Stomach (tissue), 8 donors: ENCODE measurements at regions not wholly inside any gene's neighbourhood (a gene's known extent, or its start where the extent isn't known, plus 50 kb on each side); places are given as distances from the start of the nearest gene placed in this dataset.

ENCODE experiments used
- DNase-seq, 2 donors: peaks; one replicate each; pipeline versions ENCODE4 v3.0.0 to v3.0.0-alpha.2; 2013 to 2019
- H3K27ac ChIP-seq, 5 donors: fragments of 200-600 bp in 4 of 5; sonication (generic) in 4 of 5; one replicate each; pipeline ENCODE4 v1.5.1; 2013 to 2019; ENCODE audit warnings: mild to moderate bottlenecking in 1 of 5, moderate library complexity in 1 of 5
- H3K27me3 ChIP-seq, 3 donors: fragments of 200-600 bp; sonication (generic); one replicate each; pipeline ENCODE4 v1.5.1; 2017 to 2019; ENCODE audit warnings: mixed run types in 1 of 3
- H3K36me3 ChIP-seq, 4 donors: fragments of 200-600 bp; sonication (generic); 1 replicate in 3 of 4; 2 replicates in 1 of 4; pipeline ENCODE4 v1.5.1; 2016 to 2019
- H3K4me1 ChIP-seq, 4 donors: fragments of 200-600 bp; sonication (generic); one replicate each; pipeline ENCODE4 v1.5.1; 2016 to 2019
- H3K4me3 ChIP-seq, 4 donors: fragments of 200-600 bp; sonication (generic) in 3 of 4; one replicate each; pipeline ENCODE4 v1.5.1; 2016 to 2019; ENCODE audit warnings: mild to moderate bottlenecking in 1 of 4
- H3K9me3 ChIP-seq, 4 donors: fragments of 200-600 bp; sonication (generic); one replicate each; pipeline ENCODE4 v1.5.1; 2016 to 2019
- EP300 ChIP-seq: sonication (generic); formaldehyde crosslinking; IDR thresholded peaks from one replicate; pipeline ENCODE4 v1.6.1; 2017; ENCODE audit warnings: antibody characterized with exemption
- POLR2A ChIP-seq, 4 donors: fragments of 450-650 bp; IDR thresholded peaks; one replicate each; pipeline ENCODE4 v1.6.1; 2016; ENCODE audit warnings: antibody characterized with exemption in 4 of 4, control low read depth in 2 of 4, mild to moderate bottlenecking in 1 of 4, moderate library complexity in 1 of 4
- POLR2AphosphoS5 ChIP-seq, 3 donors: sonication (generic); formaldehyde crosslinking; IDR thresholded peaks; one replicate each; pipeline ENCODE4 v1.6.1; 2016; ENCODE audit warnings: antibody characterized with exemption in 3 of 3
- WGBS, 5 donors: extraction: QIAGEN DNeasy Blood & Tissue Kit in 3 of 5; methylation state at CpG; one replicate each; pipeline versions ENCODE4 v1.1.5 to v1.1.7; 2013 to 2018; 5-methylcytosine and 5-hydroxymethylcytosine counted together
- intact Hi-C: fragments of 100-400 bp; cut with DNase I; formaldehyde crosslinking; loops from one replicate; pipeline ENCODE4 v1.15.1; 2023; ENCODE audit warnings: low total_unique reads
- TF ChIP-seq, protein P1 (sequence below), 7 experiments: fragments of 450-650 bp in 4 of 7; fragments of 200-600 bp in 3 of 7; sonication (generic) in 3 of 7; IDR thresholded peaks; one replicate each; pipeline ENCODE4 v1.5.1; 2016 to 2019; ENCODE audit warnings: antibody characterized with exemption in 7 of 7, control low read depth in 2 of 7, mild to moderate bottlenecking in 1 of 7
- donor health status: healthy with polysubstance abuse.
- donor health status: Bipolar disorder and iron deficiency.
- donor health status: healthy.

- intact Hi-C loops: no loop called here
- no peak overlapping the region for H3K27ac ChIP-seq
Measured at GRCh38 chr5:110347781-110348180, 378.7 kb downstream of the TMEM232 start.

GRCh38 chr5:110351430-110351829, 375.0 kb downstream of the TMEM232 start:
- no peaks in the 10 kb centered on the region for H3K36me3 ChIP-seq
- no peak overlapping the region for H3K27ac ChIP-seq
- intact Hi-C loops: no loop called here
- H3K4me1 ChIP-seq: peaks cover 0 to 10% (median 0%) of the 10 kb centered on the region in 4 donors
- H3K9me3 ChIP-seq: no peaks in the 10 kb centered on the region
- no peak for DNase-seq
- no peaks in the 10 kb centered on the region for H3K27me3 ChIP-seq
- TF ChIP-seq, protein P1, sequence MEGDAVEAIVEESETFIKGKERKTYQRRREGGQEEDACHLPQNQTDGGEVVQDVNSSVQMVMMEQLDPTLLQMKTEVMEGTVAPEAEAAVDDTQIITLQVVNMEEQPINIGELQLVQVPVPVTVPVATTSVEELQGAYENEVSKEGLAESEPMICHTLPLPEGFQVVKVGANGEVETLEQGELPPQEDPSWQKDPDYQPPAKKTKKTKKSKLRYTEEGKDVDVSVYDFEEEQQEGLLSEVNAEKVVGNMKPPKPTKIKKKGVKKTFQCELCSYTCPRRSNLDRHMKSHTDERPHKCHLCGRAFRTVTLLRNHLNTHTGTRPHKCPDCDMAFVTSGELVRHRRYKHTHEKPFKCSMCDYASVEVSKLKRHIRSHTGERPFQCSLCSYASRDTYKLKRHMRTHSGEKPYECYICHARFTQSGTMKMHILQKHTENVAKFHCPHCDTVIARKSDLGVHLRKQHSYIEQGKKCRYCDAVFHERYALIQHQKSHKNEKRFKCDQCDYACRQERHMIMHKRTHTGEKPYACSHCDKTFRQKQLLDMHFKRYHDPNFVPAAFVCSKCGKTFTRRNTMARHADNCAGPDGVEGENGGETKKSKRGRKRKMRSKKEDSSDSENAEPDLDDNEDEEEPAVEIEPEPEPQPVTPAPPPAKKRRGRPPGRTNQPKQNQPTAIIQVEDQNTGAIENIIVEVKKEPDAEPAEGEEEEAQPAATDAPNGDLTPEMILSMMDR (IDR thresholded peaks at IDR 0.05): no peak
- TF ChIP-seq POLR2A (IDR thresholded peaks at IDR 0.05) (no peak), POLR2AphosphoS5 (IDR thresholded peaks at IDR 0.05) (no peak), EP300 (no peak)
- no peak overlapping the region for H3K4me3 ChIP-seq

More at GRCh38 chr5:110347781-110348180, 378.7 kb downstream of the TMEM232 start:
- no peak for DNase-seq
- TF ChIP-seq POLR2AphosphoS5 (IDR thresholded peaks at IDR 0.05): no peak
- TF ChIP-seq EP300: no peak
- TF ChIP-seq, protein P1 (IDR thresholded peaks at IDR 0.05): no peak
- TF ChIP-seq POLR2A (IDR thresholded peaks at IDR 0.05): no peak
- Histone ChIP-seq H3K27me3 (no peaks in the 10 kb centered on the region), H3K9me3 (no peaks in the 10 kb centered on the region), H3K36me3 (no peaks in the 10 kb centered on the region), H3K4me1 (peaks cover 0 to 1% (median 0%) of the 10 kb centered on the region in 4 donors), H3K4me3 (no peak overlapping the region)

- intact Hi-C loops: no loop called here
- Histone ChIP-seq H3K36me3 (no peaks in the 10 kb centered on the region), H3K27ac (no peak overlapping the region), H3K4me1 (peaks cover 0 to 10% (median 0%) of the 10 kb centered on the region in 4 donors), H3K4me3 (no peak overlapping the region), H3K9me3 (no peaks in the 10 kb centered on the region), H3K27me3 (no peaks in the 10 kb centered on the region)
- WGBS, 5 donors: 47 to 73% (median 71%) methylated on average over 3 of the region's 3 CpGs
- DNase-seq: peak in 1 of 2 donors; percentile 55
- TF ChIP-seq EP300 (no peak), POLR2A (IDR thresholded peaks at IDR 0.05) (no peak), POLR2AphosphoS5 (IDR thresholded peaks at IDR 0.05) (no peak)
- TF ChIP-seq, protein P1 (IDR thresholded peaks at IDR 0.05): no peak
Measured at GRCh38 chr5:110354311-110354710, 372.2 kb downstream of the TMEM232 start.

GRCh38 chr5:110354915-110355644, 371.4 kb downstream of the TMEM232 start:
- no peak overlapping the region for H3K4me3 ChIP-seq
- H3K27me3 ChIP-seq: no peaks in the 10 kb centered on the region
- 69 to 81% (median 77%) methylated on average over 8 of the region's 8 CpGs for WGBS, 5 donors
- H3K9me3 ChIP-seq: no peaks in the 10 kb centered on the region
- intact Hi-C loops: no loop called here
- H3K4me1 ChIP-seq: peaks cover 0 to 10% (median 0%) of the 10 kb centered on the region in 4 donors
- TF ChIP-seq, protein P1 (IDR thresholded peaks at IDR 0.05): no peak
- TF ChIP-seq POLR2AphosphoS5 (IDR thresholded peaks at IDR 0.05) (no peak), EP300 (no peak), POLR2A (IDR thresholded peaks at IDR 0.05) (no peak)
- no peaks in the 10 kb centered on the region for H3K36me3 ChIP-seq
- DNase-seq: no peak
- H3K27ac ChIP-seq: no peak overlapping the region
